ENCODE measurements at regions not wholly inside any gene's neighbourhood (a gene's known extent, or its start where the extent isn't known, plus 50 kb on each side); places are given as distances from the start of the nearest gene placed in this dataset.

DNA sequence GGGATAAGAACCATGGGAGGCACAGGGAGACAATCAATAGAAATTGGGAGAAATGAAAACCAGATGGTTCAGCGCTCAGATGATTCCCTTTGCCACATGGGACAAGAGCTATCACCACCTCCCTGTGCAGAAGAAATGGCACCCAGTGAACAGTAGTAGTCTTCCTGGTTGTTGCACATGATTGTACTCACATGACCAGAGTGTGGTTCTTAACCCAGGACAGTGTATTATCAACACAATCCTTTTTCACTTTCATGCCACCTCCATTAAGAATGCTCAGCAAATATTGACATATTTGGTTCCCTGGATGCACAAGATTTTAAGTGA is 149.0 kb upstream of the SH3BP4 start:
- CTCF ChIA-PET (ENCODE audit: partially characterized antibody): interaction anchor here (0.6 kb wide), 1 partner anchor 56 kb away, joined by 3 read pairs; no protein-coding TSS in a partner anchor
- TF ChIP-seq EP300 (IDR thresholded peaks at IDR 0.05; ENCODE audit: borderline replicate concordance in 1 of 2, low read depth in 2 of 2, low read length in 2 of 2) (no peak), BACH1 (IDR thresholded peaks at IDR 0.05; ENCODE audit: low read length) (no peak), CBX5 (IDR thresholded peaks at IDR 0.05; ENCODE audit: low read depth, low read length) (no peak), MAX (IDR thresholded peaks at IDR 0.05) (no peak), CREB1 (IDR thresholded peaks at IDR 0.05) (no peak)
- TF ChIP-seq, protein P1, sequence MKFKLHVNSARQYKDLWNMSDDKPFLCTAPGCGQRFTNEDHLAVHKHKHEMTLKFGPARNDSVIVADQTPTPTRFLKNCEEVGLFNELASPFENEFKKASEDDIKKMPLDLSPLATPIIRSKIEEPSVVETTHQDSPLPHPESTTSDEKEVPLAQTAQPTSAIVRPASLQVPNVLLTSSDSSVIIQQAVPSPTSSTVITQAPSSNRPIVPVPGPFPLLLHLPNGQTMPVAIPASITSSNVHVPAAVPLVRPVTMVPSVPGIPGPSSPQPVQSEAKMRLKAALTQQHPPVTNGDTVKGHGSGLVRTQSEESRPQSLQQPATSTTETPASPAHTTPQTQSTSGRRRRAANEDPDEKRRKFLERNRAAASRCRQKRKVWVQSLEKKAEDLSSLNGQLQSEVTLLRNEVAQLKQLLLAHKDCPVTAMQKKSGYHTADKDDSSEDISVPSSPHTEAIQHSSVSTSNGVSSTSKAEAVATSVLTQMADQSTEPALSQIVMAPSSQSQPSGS (IDR thresholded peaks at IDR 0.05; ENCODE audit: low read length): no peak
- POLR2A ChIA-PET (ENCODE audit: partially characterized antibody): no interaction called here
- H2AFZ ChIP-seq (ENCODE audit: low read length): no peak overlapping the region
- H3K9ac ChIP-seq (replicated peaks in 1 of 4; ENCODE audit: extremely low read depth in 1 of 4, low read depth in 3 of 4, low read length in 3 of 4): no peak overlapping the region
- H3K14ac ChIP-seq (ENCODE audit: insufficient read length): no peak overlapping the region
- peaks cover 0 to 2% (median 0%) of the 10 kb centered on the region in 4 experiments; a peak in 1 of 7 replicates for H3K27me3 ChIP-seq (replicated peaks in 1 of 4; ENCODE audit: control insufficient read depth in 3 of 4, extremely low read depth in 1 of 4, insufficient read depth in 3 of 4, low read length in 3 of 4)
- H2AK5ac ChIP-seq (ENCODE audit: low read depth, low read length): no peak overlapping the region
- no peak overlapping the region for H2BK12ac ChIP-seq (ENCODE audit: low read depth, low read length)
- H3K9me3 ChIP-seq (ENCODE audit: insufficient read depth in 2 of 2, low read depth in 1 of 2, low read length in 1 of 2): peaks cover 0 to 3% of the 10 kb centered on the region in 2 experiments; a peak in 1 of 4 replicates
- H2BK20ac ChIP-seq (ENCODE audit: low read length): no peak overlapping the region
- H3K27ac ChIP-seq (ENCODE audit: low read depth, low read length): no peak overlapping the region
- no peak for FAIRE-seq
- no peak overlapping the region for H3K4ac ChIP-seq (replicated peaks; ENCODE audit: insufficient read length, low read depth, low read length)
- H3K79me1 ChIP-seq (ENCODE audit: low read depth, low read length): no peaks in the 10 kb centered on the region
- H2BK5ac ChIP-seq (ENCODE audit: low read depth, low read length): no peak overlapping the region
- H2BK15ac ChIP-seq (ENCODE audit: low read length): no peak overlapping the region
- no peak overlapping the region for H3K56ac ChIP-seq (replicated peaks; ENCODE audit: insufficient read length, low read depth, low read length)
- H3K23ac ChIP-seq (ENCODE audit: insufficient read length): no peak overlapping the region
- H3K4me3 ChIP-seq (ENCODE audit: extremely low read depth in 1 of 4, insufficient read depth in 2 of 4, low read depth in 3 of 4, low read length in 4 of 4): no peak overlapping the region
- H3K18ac ChIP-seq (ENCODE audit: extremely low read depth, low read length): no peak overlapping the region
- DNase-seq (ENCODE audit: low read depth in 1 of 2, low spot score in 2 of 2): no peak
- no peaks in the 10 kb centered on the region for H3K36me3 ChIP-seq (ENCODE audit: control insufficient read depth in 2 of 4, insufficient read depth in 4 of 4, low read length in 3 of 4)
- no peak overlapping the region for H4K8ac ChIP-seq (ENCODE audit: extremely low read depth, insufficient read depth, low read length)
- no peak overlapping the region for H4K91ac ChIP-seq (replicated peaks; ENCODE audit: insufficient read length, low read length)
- no peak overlapping the region for H3K4me2 ChIP-seq (ENCODE audit: insufficient read depth in 1 of 2, low read depth in 2 of 2, low read length in 2 of 2)
- no peaks in the 10 kb centered on the region for H3K79me2 ChIP-seq (ENCODE audit: control insufficient read depth in 1 of 2, insufficient read depth in 2 of 2, low read length in 2 of 2)
- 95% methylated on average over 1 of the region's 1 CpG; no CpG with 5 or more reads in 1 of the 2 experiments for WGBS, 2 experiments (ENCODE audit: extremely low coverage in 1 of 2, insufficient coverage in 1 of 2, insufficient read length in 1 of 2, insufficient replicate concordance in 2 of 2, low coverage in 1 of 2, low lambda C conversion rate in 2 of 2, missing lambda C conversion rate in 1 of 2)
- no peak overlapping the region for H2BK120ac ChIP-seq (replicated peaks; ENCODE audit: low read depth, low read length)
- no peaks in the 10 kb centered on the region for H3K23me2 ChIP-seq (ENCODE audit: low read depth, low read length)
- H4K5ac ChIP-seq (ENCODE audit: insufficient read length, low read depth, low read length): no peak overlapping the region
- no peaks in the 10 kb centered on the region for H3K4me1 ChIP-seq (replicated peaks in 1 of 4; ENCODE audit: control insufficient read depth in 3 of 4, insufficient read depth in 4 of 4, low read length in 3 of 4)
- H4K20me1 ChIP-seq (replicated peaks in 1 of 2; ENCODE audit: control insufficient read depth in 1 of 2, insufficient read depth in 2 of 2, low read length in 2 of 2): no peaks in the 10 kb centered on the region
